Esophagus muscularis mucosa (tissue), 4 donors: ENCODE measurements at regions not wholly inside any gene's neighbourhood (a gene's known extent, or its start where the extent isn't known, plus 50 kb on each side); places are given as distances from the start of the nearest gene placed in this dataset.
"Not testable (repeated sequence)": the region's sequence is repeated elsewhere in the genome, so short reads cannot be mapped to it uniquely, and the experiment has no call there.

Experiments
- DNase-seq: peaks from one replicate; pipeline ENCODE4 v3.0.0-alpha.2; 2017; ENCODE audit errors: extremely low spot score
- H3K27ac ChIP-seq, 4 donors: fragments of 200-600 bp; sonication (generic); replicated peaks in 1 of 4; 1 replicate in 3 of 4; 2 replicates in 1 of 4; pipeline ENCODE4 v1.5.1; 2016 to 2019; ENCODE audit warnings: mild to moderate bottlenecking in 1 of 4
- H3K27me3 ChIP-seq, 4 donors: fragments of 200-600 bp; sonication (generic); one replicate each; pipeline versions ENCODE4 v1.5.1 to v1.6.0; 2016 to 2019
- H3K36me3 ChIP-seq, 4 donors: fragments of 200-600 bp; sonication (generic); one replicate each; pipeline ENCODE4 v1.5.1; 2016 to 2019
- H3K4me1 ChIP-seq, 4 donors: fragments of 200-600 bp; sonication (generic); one replicate each; pipeline ENCODE4 v1.5.1; 2016 to 2019
- H3K4me3 ChIP-seq, 4 donors: fragments of 200-600 bp; sonication (generic); 1 replicate in 2 of 4; 2 replicates in 2 of 4; pipeline ENCODE4 v1.5.1; 2016 to 2019; ENCODE audit warnings: mild to moderate bottlenecking in 4 of 4, moderate library complexity in 1 of 4
- H3K9me3 ChIP-seq, 4 donors: fragments of 200-600 bp; sonication (generic); 1 replicate in 3 of 4; 2 replicates in 1 of 4; pipeline ENCODE4 v1.5.1; 2016 to 2019
- CTCF ChIP-seq, 3 experiments: fragments of 200-600 bp in 2 of 3; fragments of 450-650 bp in 1 of 3; sonication (generic) in 2 of 3; IDR thresholded peaks; one replicate each; pipeline ENCODE4 v1.5.1; 2017 to 2019; ENCODE audit warnings: antibody characterized with exemption in 3 of 3, mild to moderate bottlenecking in 2 of 3, moderate library complexity in 1 of 3
- EP300 ChIP-seq: sonication (generic); formaldehyde crosslinking; IDR thresholded peaks from one replicate; pipeline ENCODE4 v1.6.1; 2017; ENCODE audit warnings: antibody characterized with exemption
- POLR2A ChIP-seq: fragments of 450-650 bp; IDR thresholded peaks from one replicate; pipeline ENCODE4 v1.6.1; 2017; ENCODE audit warnings: antibody characterized with exemption, moderate library complexity, mild to moderate bottlenecking, low read depth
- POLR2AphosphoS5 ChIP-seq, 2 donors: sonication (generic); formaldehyde crosslinking; IDR thresholded peaks; one replicate each; pipeline ENCODE4 v1.6.1; 2017; ENCODE audit warnings: antibody characterized with exemption in 2 of 2
- WGBS: methylation state at CpG from one replicate; pipeline ENCODE4 v1.1.5; 2018; 5-methylcytosine and 5-hydroxymethylcytosine counted together
- intact Hi-C: fragments of 100-400 bp; cut with DNase I; formaldehyde crosslinking; loops from one replicate; pipeline ENCODE4 v1.15.1; 2023

GRCh38 chr15:35254062-35254461 lies 169.0 kb upstream of the NANOGP8 start:
- WGBS = 69% methylated on average over 1 of the region's 1 CpG
- TF ChIP-seq POLR2A (no peak), EP300 (no peak), POLR2AphosphoS5 (IDR thresholded peaks at IDR 0.05) (no peak), CTCF (IDR thresholded peaks at IDR 0.05) (no peak)
- intact Hi-C loops = loop anchor here (10.0 kb wide), 1 partner anchor 49 kb away; no protein-coding TSS in a partner anchor
- Histone ChIP-seq H3K36me3 (no peaks in the 10 kb centered on the region), H3K27me3 (no peaks in the 10 kb centered on the region), H3K27ac (no peak overlapping the region), H3K4me3 (no peak overlapping the region), H3K9me3 (no peaks in the 10 kb centered on the region), H3K4me1 (no peaks in the 10 kb centered on the region)
- DNase-seq = no peak

- Histone ChIP-seq H3K9me3 (no peaks in the 10 kb centered on the region), H3K36me3 (no peaks in the 10 kb centered on the region), H3K4me1 (no peaks in the 10 kb centered on the region), H3K27me3 (no peaks in the 10 kb centered on the region), H3K4me3 (no peak overlapping the region), H3K27ac (no peak overlapping the region)
- intact Hi-C loops = loop anchor here (10.0 kb wide), 1 partner anchor 48 kb away; no protein-coding TSS in a partner anchor
- no peak for DNase-seq
- 91% methylated on average over 3 of the region's 3 CpGs for WGBS
- TF ChIP-seq EP300 (no peak), POLR2A (no peak), POLR2AphosphoS5 (IDR thresholded peaks at IDR 0.05) (no peak), CTCF (IDR thresholded peaks at IDR 0.05) (no peak)
Measured at GRCh38 chr15:35252351-35252865, 167.3 kb upstream of the NANOGP8 start.

- DNase-seq = no peak
- no peaks in the 10 kb centered on the region for H3K36me3 ChIP-seq
- H3K27me3 ChIP-seq = no peaks in the 10 kb centered on the region
- TF ChIP-seq POLR2A = no peak
- no peak for TF ChIP-seq POLR2AphosphoS5 (IDR thresholded peaks at IDR 0.05)
- no peak for TF ChIP-seq EP300
- no peak for TF ChIP-seq CTCF (IDR thresholded peaks at IDR 0.05)
- H3K27ac ChIP-seq = no peak overlapping the region
- no peaks in the 10 kb centered on the region for H3K9me3 ChIP-seq
- H3K4me1 ChIP-seq = no peaks in the 10 kb centered on the region
- intact Hi-C loops = no loop called here
- H3K4me3 ChIP-seq = no peak overlapping the region
Measured at GRCh38 chr15:35247150-35247549, 162.1 kb upstream of the NANOGP8 start.

GRCh38 chr15:35246451-35246850 lies 161.4 kb upstream of the NANOGP8 start:
- no peak for DNase-seq
- H3K36me3 ChIP-seq = no peaks in the 10 kb centered on the region
- no peak overlapping the region for H3K27ac ChIP-seq
- intact Hi-C loops = no loop called here
- TF ChIP-seq EP300 (no peak), POLR2A (no peak), CTCF (IDR thresholded peaks at IDR 0.05) (no peak), POLR2AphosphoS5 (IDR thresholded peaks at IDR 0.05) (no peak)
- no peaks in the 10 kb centered on the region for H3K4me1 ChIP-seq
- H3K27me3 ChIP-seq = no peaks in the 10 kb centered on the region
- H3K9me3 ChIP-seq = no peaks in the 10 kb centered on the region
- 86% methylated on average over 4 of the region's 4 CpGs for WGBS
- H3K4me3 ChIP-seq = no peak overlapping the region

GRCh38 chr15:35245681-35246080 lies 160.6 kb upstream of the NANOGP8 start:
- H3K36me3 ChIP-seq, H3K27ac ChIP-seq, intact Hi-C loops, H3K4me3 ChIP-seq, H3K27me3 ChIP-seq, H3K9me3 ChIP-seq, DNase-seq, H3K4me1 ChIP-seq: not testable (repeated sequence)
- WGBS = 79% methylated on average over 2 of the region's 2 CpGs
